Erythroblast (primary cell): ENCODE measurements at regions not wholly inside any gene's neighbourhood (a gene's known extent, or its start where the extent isn't known, plus 50 kb on each side); places are given as distances from the start of the nearest gene placed in this dataset.

Experiments
- GATA1 ChIP-seq: IDR thresholded peaks from 2 replicates; pipeline ENCODE4 v1.6.1; 2011; ENCODE audit warnings: low read depth, mild to moderate bottlenecking, control low read depth, low read length, moderate library complexity
- POLR2A ChIP-seq: IDR thresholded peaks from 2 replicates; pipeline ENCODE4 v1.6.1; 2011; ENCODE audit warnings: mild to moderate bottlenecking, low read length

DNA sequence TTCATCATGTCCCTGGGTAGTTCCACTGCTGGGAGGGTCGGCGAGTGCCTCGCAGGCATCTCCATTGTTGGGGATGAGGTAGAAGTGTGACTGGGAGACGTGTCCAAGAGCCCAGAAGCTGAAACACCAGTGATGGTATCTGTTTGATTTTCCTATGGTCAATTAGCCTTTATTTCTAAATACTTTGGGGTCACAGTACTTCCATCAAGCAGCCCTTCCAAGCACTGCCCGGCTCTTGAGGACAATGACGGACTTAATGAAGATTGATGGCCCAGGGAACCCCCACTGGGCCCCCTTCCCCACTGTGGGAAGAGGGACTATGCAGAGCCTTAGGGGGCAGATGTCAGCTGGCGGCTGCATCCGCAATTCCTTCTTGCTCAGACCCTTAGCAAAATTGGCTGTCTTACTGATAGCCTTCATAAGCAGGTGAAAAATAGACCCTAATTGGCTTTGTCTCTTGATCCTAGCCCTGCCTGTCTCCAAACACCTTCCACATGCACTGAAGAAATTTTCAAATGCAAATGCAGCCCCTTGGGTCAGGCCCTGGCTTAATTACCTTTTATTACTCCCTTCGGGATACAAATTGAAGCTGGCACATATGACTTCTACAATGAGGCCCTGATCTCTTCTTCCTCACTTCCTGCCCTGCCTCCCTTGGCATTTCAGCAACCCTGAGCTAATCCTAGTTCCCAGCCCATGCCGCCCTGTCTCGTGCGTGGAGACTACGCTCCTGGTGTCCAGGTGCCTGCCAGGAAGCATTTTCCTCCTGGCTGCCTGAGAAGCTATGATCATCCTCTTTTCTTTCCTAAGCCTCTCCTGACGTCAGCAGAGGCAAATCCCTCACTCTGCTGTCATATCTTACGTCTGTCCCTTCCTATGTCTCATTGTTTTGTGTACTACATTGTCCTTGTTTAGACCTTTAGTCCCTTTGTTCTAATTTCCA lies 124.5 kb upstream of the GDF10 start:
- no peak for TF ChIP-seq POLR2A
- no peak for TF ChIP-seq GATA1
